H1 (cell line): ENCODE measurements at regions not wholly inside any gene's neighbourhood (a gene's known extent, or its start where the extent isn't known, plus 50 kb on each side); places are given as distances from the start of the nearest gene placed in this dataset.

Experiments
- CTCF ChIA-PET: fragments of 300-600 bp; sonication (Branson Sonifier 250); formaldehyde crosslinking; loops from one replicate; lab custom pipeline; 2021; ENCODE audit not compliant: partially characterized antibody; lab: Charles Lee
- POLR2A ChIA-PET: fragments of 300-600 bp; sonication (Branson Sonifier 250); formaldehyde crosslinking; loops from one replicate; lab custom pipeline; 2021; ENCODE audit warnings: inconsistent platforms; ENCODE audit not compliant: partially characterized antibody; lab: Charles Lee
- DNase-seq, 2 experiments: peaks; one replicate each; pipeline versions ENCODE4 v3.0.0 to v3.0.0-alpha.2; 2010 to 2022; ENCODE audit warnings: low spot score in 2 of 2, low read depth in 1 of 2, mixed read lengths in 1 of 2
- FAIRE-seq: peaks from 2 replicates; lab custom pipeline; 2011; peaks lifted over from hg19 to GRCh38; lab: Jason Lieb, UNC
- H2AFZ ChIP-seq: 2 replicates; pipeline ENCODE4 v1.8.1; 2012; ENCODE audit warnings: low read length, inconsistent platforms
- H2AK5ac ChIP-seq: 2 replicates; pipeline ENCODE4 v1.6.1; 2013; ENCODE audit warnings: low read depth, low read length
- H2BK120ac ChIP-seq: replicated peaks from 2 replicates; pipeline ENCODE3; 2013; ENCODE audit warnings: low read depth, low read length, inconsistent platforms
- H2BK12ac ChIP-seq: 2 replicates; pipeline ENCODE4 v1.6.1; 2013; ENCODE audit warnings: low read depth, low read length
- H2BK15ac ChIP-seq: 2 replicates; pipeline ENCODE4 v1.6.1; 2013; ENCODE audit warnings: low read length
- H2BK20ac ChIP-seq: 2 replicates; pipeline ENCODE4 v1.6.1; 2013; ENCODE audit warnings: low read length
- H2BK5ac ChIP-seq: 2 replicates; pipeline ENCODE4 v1.6.1; 2013; ENCODE audit warnings: low read depth, low read length
- H3K14ac ChIP-seq: 2 replicates; pipeline ENCODE4 v1.6.1; 2013; ENCODE audit warnings: inconsistent platforms; ENCODE audit not compliant: insufficient read length
- H3K18ac ChIP-seq: 2 replicates; pipeline ENCODE4 v1.6.1; 2013; ENCODE audit warnings: low read length; ENCODE audit errors: extremely low read depth
- H3K23ac ChIP-seq: 2 replicates; pipeline ENCODE4 v1.6.1; 2013; ENCODE audit warnings: inconsistent platforms; ENCODE audit not compliant: insufficient read length
- H3K23me2 ChIP-seq: 2 replicates; pipeline ENCODE4 v1.6.1; 2013; ENCODE audit warnings: low read depth, low read length
- H3K27ac ChIP-seq: 2 replicates; pipeline ENCODE4 v1.6.1; 2011; ENCODE audit warnings: low read depth, low read length, inconsistent platforms
- H3K27me3 ChIP-seq, 4 experiments: replicated peaks in 1 of 4; 1 replicate in 1 of 4; 2 replicates in 3 of 4; pipeline versions ENCODE4 v1.6.1 to v1.8.1; 2011 to 2013; ENCODE audit warnings: low read length in 3 of 4, mild to moderate bottlenecking in 3 of 4, inconsistent platforms in 2 of 4, mixed read lengths in 2 of 4, moderate library complexity in 1 of 4; ENCODE audit not compliant: control insufficient read depth in 3 of 4, insufficient read depth in 3 of 4; ENCODE audit errors: extremely low read depth in 1 of 4
- H3K36me3 ChIP-seq, 4 experiments: 2 replicates each; pipeline versions ENCODE4 v1.6.1 to v1.8.1; 2011 to 2013; ENCODE audit warnings: mild to moderate bottlenecking in 4 of 4, low read length in 3 of 4, moderate library complexity in 2 of 4, control low read depth in 1 of 4, inconsistent platforms in 1 of 4; ENCODE audit not compliant: insufficient read depth in 4 of 4, control insufficient read depth in 2 of 4
- H3K4ac ChIP-seq: replicated peaks from 2 replicates; pipeline ENCODE3; 2013; ENCODE audit warnings: low read length, low read depth, mixed read lengths, inconsistent platforms; ENCODE audit not compliant: insufficient read length
- H3K4me1 ChIP-seq, 4 experiments: replicated peaks in 1 of 4; 1 replicate in 1 of 4; 2 replicates in 3 of 4; pipeline versions ENCODE4 v1.6.1 to v1.8.1; 2011 to 2013; ENCODE audit warnings: low read length in 3 of 4, inconsistent platforms in 2 of 4, mixed read lengths in 1 of 4; ENCODE audit not compliant: insufficient read depth in 4 of 4, control insufficient read depth in 3 of 4
- H3K4me2 ChIP-seq, 2 experiments: 2 replicates each; pipeline versions ENCODE4 v1.6.1 to v1.8.1; 2011 to 2013; ENCODE audit warnings: low read depth in 2 of 2, low read length in 2 of 2, control low read depth in 1 of 2, inconsistent platforms in 1 of 2, mild to moderate bottlenecking in 1 of 2; ENCODE audit not compliant: insufficient read depth in 1 of 2
- H3K4me3 ChIP-seq, 4 experiments: fragments of 200-600, 300-600 bp in 1 of 4; sonication (generic), shearing (Covaris generic), sonication (Bioruptor Twin) in 1 of 4; 2 replicates each; pipeline versions ENCODE4 v1.5.1 to v1.8.1; 2011 to 2016; ENCODE audit warnings: low read length in 4 of 4, low read depth in 3 of 4, control low read depth in 2 of 4, inconsistent platforms in 2 of 4, mild to moderate bottlenecking in 2 of 4, mixed read lengths in 1 of 4, moderate library complexity in 1 of 4; ENCODE audit not compliant: insufficient read depth in 2 of 4; ENCODE audit errors: extremely low read depth in 1 of 4
- H3K56ac ChIP-seq: replicated peaks from 2 replicates; pipeline ENCODE3; 2013; ENCODE audit warnings: low read depth, mild to moderate bottlenecking, mixed read lengths, low read length, inconsistent platforms; ENCODE audit not compliant: insufficient read length
- H3K79me1 ChIP-seq: 2 replicates; pipeline ENCODE4 v1.6.1; 2013; ENCODE audit warnings: low read depth, low read length, control low read depth
- H3K79me2 ChIP-seq, 2 experiments: 2 replicates each; pipeline versions ENCODE4 v1.6.1 to v1.8.1; 2012 to 2013; ENCODE audit warnings: low read length in 2 of 2, mild to moderate bottlenecking in 2 of 2, inconsistent platforms in 1 of 2; ENCODE audit not compliant: insufficient read depth in 2 of 2, control insufficient read depth in 1 of 2
- H3K9ac ChIP-seq, 4 experiments: replicated peaks in 1 of 4; 1 replicate in 1 of 4; 2 replicates in 3 of 4; pipeline versions ENCODE4 v1.6.1 to v1.8.1; 2011 to 2013; ENCODE audit warnings: low read depth in 3 of 4, low read length in 3 of 4, control low read depth in 2 of 4, mild to moderate bottlenecking in 2 of 4, moderate library complexity in 2 of 4, inconsistent platforms in 1 of 4; ENCODE audit errors: extremely low read depth in 1 of 4
- H3K9me3 ChIP-seq, 2 experiments: 2 replicates each; pipeline versions ENCODE4 v1.6.1 to v1.8.1; 2012 to 2013; ENCODE audit warnings: mild to moderate bottlenecking in 2 of 2, moderate library complexity in 2 of 2, control low read depth in 1 of 2, inconsistent platforms in 1 of 2, low read depth in 1 of 2, low read length in 1 of 2, mixed read lengths in 1 of 2; ENCODE audit not compliant: insufficient read depth in 2 of 2
- H4K20me1 ChIP-seq, 2 experiments: replicated peaks in 1 of 2; 2 replicates each; pipeline versions ENCODE3 to v1.8.1; 2011 to 2013; ENCODE audit warnings: inconsistent platforms in 2 of 2, low read length in 2 of 2, mild to moderate bottlenecking in 1 of 2; ENCODE audit not compliant: insufficient read depth in 2 of 2, control insufficient read depth in 1 of 2
- H4K5ac ChIP-seq: 2 replicates; pipeline ENCODE4 v1.6.1; 2013; ENCODE audit warnings: low read length, low read depth, mixed read lengths, inconsistent platforms; ENCODE audit not compliant: insufficient read length
- H4K8ac ChIP-seq: 2 replicates; pipeline ENCODE4 v1.8.0; 2013; ENCODE audit warnings: mild to moderate bottlenecking, moderate library complexity, low read length, inconsistent platforms; ENCODE audit not compliant: insufficient read depth; ENCODE audit errors: extremely low read depth
- H4K91ac ChIP-seq: replicated peaks from 2 replicates; pipeline ENCODE3; 2013; ENCODE audit warnings: low read length, mixed read lengths, inconsistent platforms; ENCODE audit not compliant: insufficient read length
- BCL11A ChIP-seq, 2 experiments: IDR thresholded peaks; one replicate each; pipeline ENCODE4 v1.6.1; 2011; ENCODE audit warnings: low read depth in 2 of 2, low read length in 2 of 2, mild to moderate bottlenecking in 2 of 2
- CEBPB ChIP-seq: IDR thresholded peaks from 2 replicates; pipeline ENCODE4 v1.6.1; 2012; ENCODE audit warnings: low read depth, low read length
- CHD2 ChIP-seq: IDR thresholded peaks from 2 replicates; pipeline ENCODE4 v1.6.1; 2012; ENCODE audit warnings: low read length, improper control_type of control experiment
- PHF8 ChIP-seq: fragments of 200-600 bp; sonication (generic); conservative IDR thresholded peaks from 2 replicates; pipeline ENCODE4 v1.7.1; 2012; ENCODE audit warnings: low read depth, mild to moderate bottlenecking, inconsistent platforms, low read length, moderate library complexity
- POLR2AphosphoS5 ChIP-seq: IDR thresholded peaks from 2 replicates; pipeline ENCODE4 v1.6.1; 2011; ENCODE audit warnings: low read depth, low read length
- RXRA ChIP-seq: IDR thresholded peaks from 2 replicates; pipeline ENCODE4 v1.6.1; 2011; ENCODE audit warnings: low read depth, mild to moderate bottlenecking, low read length, moderate library complexity; ENCODE audit not compliant: insufficient read depth
- SIX5 ChIP-seq: IDR thresholded peaks from 2 replicates; pipeline ENCODE4 v1.6.1; 2011; ENCODE audit warnings: mild to moderate bottlenecking, low read depth, low read length
- SRF ChIP-seq: IDR thresholded peaks from 2 replicates; pipeline ENCODE4 v1.6.1; 2011; ENCODE audit warnings: mild to moderate bottlenecking, low read depth, low read length, moderate library complexity
- TAF7 ChIP-seq: optimal IDR thresholded peaks from 2 replicates; pipeline ENCODE3; 2011; ENCODE audit warnings: low read depth, mild to moderate bottlenecking, inconsistent platforms, low read length, moderate library complexity, borderline replicate concordance
- TCF12 ChIP-seq: IDR thresholded peaks from 2 replicates; pipeline ENCODE4 v1.6.1; 2011; ENCODE audit warnings: low read depth, mild to moderate bottlenecking, low read length
- WGBS, 2 experiments: shearing (Covaris generic) in 1 of 2; methylation state at CpG; one replicate each; pipeline versions ENCODE4 v1.1.6 to v1.1.7; 2013 to 2015; ENCODE audit warnings: low lambda C conversion rate in 2 of 2, mixed read lengths in 2 of 2, inconsistent platforms in 1 of 2, low coverage in 1 of 2, missing lambda C conversion rate in 1 of 2; ENCODE audit not compliant: insufficient replicate concordance in 2 of 2, insufficient coverage in 1 of 2, insufficient read length in 1 of 2; ENCODE audit errors: extremely low coverage in 1 of 2, missing lambda C conversion rate in 1 of 2; 5-methylcytosine and 5-hydroxymethylcytosine counted together

GRCh38 chr2:53460937-53461336 is 306.7 kb upstream of the CHAC2 start:
- no peaks in the 10 kb centered on the region for H3K9me3 ChIP-seq
- no peak overlapping the region for H2BK20ac ChIP-seq
- ChIA-PET POLR2A (no interaction called here), CTCF (interaction anchor here (1.0 to 1.4 kb wide), 2 partner anchors 19 to 56 kb away, joined by 3 to 4 read pairs; no protein-coding TSS in a partner anchor)
- no peak overlapping the region for H3K56ac ChIP-seq
- H2AFZ ChIP-seq: no peak overlapping the region
- DNase-seq (no peak), FAIRE-seq (no peak)
- H4K91ac ChIP-seq: no peak overlapping the region
- H3K4ac ChIP-seq: no peak overlapping the region
- 92% methylated on average over 6 of the region's 6 CpGs; no CpG with 5 or more reads in 1 of the 2 experiments for WGBS, 2 experiments
- no peaks in the 10 kb centered on the region for H3K36me3 ChIP-seq
- no peak overlapping the region for H3K27ac ChIP-seq
- H3K23ac ChIP-seq: no peak overlapping the region
- peaks cover 0 to 5% (median 0%) of the 10 kb centered on the region in 4 experiments; a peak in 1 of 7 replicates for H3K4me1 ChIP-seq
- no peak overlapping the region for H2BK15ac ChIP-seq
- H3K4me3 ChIP-seq: no peak overlapping the region
- H2BK120ac ChIP-seq: no peak overlapping the region
- no peak overlapping the region for H2BK12ac ChIP-seq
- no peak overlapping the region for H4K5ac ChIP-seq
- no peak overlapping the region for H4K8ac ChIP-seq
- H3K9ac ChIP-seq: no peak overlapping the region
- no peak overlapping the region for H2BK5ac ChIP-seq
- no peak overlapping the region for H3K18ac ChIP-seq
- H3K23me2 ChIP-seq: no peaks in the 10 kb centered on the region
- H3K27me3 ChIP-seq: no peaks in the 10 kb centered on the region
- H4K20me1 ChIP-seq: no peaks in the 10 kb centered on the region
- no peak overlapping the region for H3K4me2 ChIP-seq
- H3K79me2 ChIP-seq: no peaks in the 10 kb centered on the region
- H3K14ac ChIP-seq: no peak overlapping the region
- no peak overlapping the region for H2AK5ac ChIP-seq
- no peaks in the 10 kb centered on the region for H3K79me1 ChIP-seq
- no peak for TF ChIP-seq TCF12
- TF ChIP-seq CEBPB: no peak
- no peak for TF ChIP-seq RXRA
- no peak for TF ChIP-seq POLR2AphosphoS5
- no peak for TF ChIP-seq PHF8
- TF ChIP-seq SRF: no peak
- TF ChIP-seq CHD2: no peak
- TF ChIP-seq BCL11A (IDR thresholded peaks at IDR 0.05; ENCODE audit: low read depth in 2 of 2, low read length in 2 of 2): no peak
- no peak for TF ChIP-seq TAF7
- TF ChIP-seq SIX5: no peak
